HCT116 (cell line): ENCODE measurements at regions not wholly inside any gene's neighbourhood (a gene's known extent, or its start where the extent isn't known, plus 50 kb on each side); places are given as distances from the start of the nearest gene placed in this dataset.

ENCODE experiments used
- ATAC-seq: fragments of 200-7000 bp; cut with Tn5 transposase; 2 replicates; pipeline ENCODE4 v1.9.1; 2020; ENCODE audit warnings: mild to moderate bottlenecking, moderate library complexity
- BruUV-seq: library from RNA; stranded (reverse); fragments of 400-500 nt; replicated peaks from 2 replicates; lab custom pipeline; 2021; lab: Mats Ljungman, UMichigan
- CTCF ChIA-PET: fragments of 300-600 bp; sonication (Branson Sonifier 250); formaldehyde crosslinking; loops from one replicate; lab custom pipeline; 2021; ENCODE audit warnings: antibody characterized with exemption; lab: Charles Lee
- POLR2A ChIA-PET: fragments of 300-600, 350-600 bp; sonication (Branson Sonifier 250); formaldehyde crosslinking; loops from one replicate; lab custom pipeline; 2021; ENCODE audit warnings: antibody characterized with exemption; lab: Charles Lee
- RAD21 ChIA-PET, 2 experiments: fragments of 300-600 bp; sonication (Branson Sonifier 250); formaldehyde crosslinking; loops; one replicate each; lab custom pipeline; 2023; ENCODE audit warnings: low total read pairs in 2 of 2; ENCODE audit not compliant: uncharacterized antibody in 2 of 2, unreplicated experiment in 2 of 2, low non-redundant PET in 1 of 2; lab: Charles Lee
- DNase-seq: peaks from one replicate; pipeline ENCODE4 v3.0.0-alpha.2; 2010; ENCODE audit warnings: low read depth, low spot score
- H2AFZ ChIP-seq: fragments of 200-600 bp; shearing (Covaris generic), sonication (generic); 2 replicates; pipeline ENCODE4 v1.6.1; 2017; ENCODE audit warnings: low read depth, mixed run types, mixed read lengths, antibody characterized with exemption, low read length; ENCODE audit not compliant: poor library complexity, severe bottlenecking
- H3K27ac ChIP-seq: 2 replicates; pipeline ENCODE4 v1.5.1; 2012; ENCODE audit warnings: low read depth, low read length
- H3K27me3 ChIP-seq: fragments of 200-600 bp; sonication (generic); 2 replicates; pipeline ENCODE4 v1.6.1; 2016; ENCODE audit warnings: mixed run types, low read length, mixed read lengths; ENCODE audit not compliant: insufficient read depth
- H3K36me3 ChIP-seq, 2 experiments: fragments of 200-500 bp in 1 of 2; fragments of 200-600 bp in 1 of 2; sonication (Bioruptor generic) in 1 of 2; sonication (generic) in 1 of 2; 2 replicates each; pipeline versions ENCODE4 v1.5.1 to v1.6.1; 2014 to 2016; ENCODE audit warnings: low read length in 2 of 2, inconsistent platforms in 1 of 2, mixed read lengths in 1 of 2, mixed run types in 1 of 2; ENCODE audit not compliant: insufficient read depth in 2 of 2, control insufficient read depth in 1 of 2
- H3K4me1 ChIP-seq, 2 experiments: fragments of 200-600 bp in 1 of 2; sonication (generic) in 1 of 2; 2 replicates each; pipeline versions ENCODE4 v1.5.1 to v1.6.1; 2012 to 2017; ENCODE audit warnings: low read length in 2 of 2, inconsistent platforms in 1 of 2, mild to moderate bottlenecking in 1 of 2, mixed read lengths in 1 of 2, mixed run types in 1 of 2, moderate library complexity in 1 of 2; ENCODE audit not compliant: insufficient read depth in 2 of 2, control insufficient read depth in 1 of 2
- H3K4me2 ChIP-seq: fragments of 200-600 bp; sonication (generic); 2 replicates; pipeline ENCODE4 v1.6.1; 2017; ENCODE audit warnings: mixed run types, low read length, mixed read lengths
- H3K4me3 ChIP-seq, 2 experiments: fragments of 200-600 bp in 1 of 2; sonication (generic) in 1 of 2; replicated peaks in 1 of 2; 2 replicates each; pipeline ENCODE4 v1.5.1; 2011 to 2016; ENCODE audit warnings: low read length in 2 of 2, control low read depth in 1 of 2, low read depth in 1 of 2, mild to moderate bottlenecking in 1 of 2, mixed read lengths in 1 of 2, mixed run types in 1 of 2
- H3K79me2 ChIP-seq: fragments of 200-600 bp; sonication (generic); 2 replicates; pipeline ENCODE4 v1.6.1; 2017; ENCODE audit warnings: mild to moderate bottlenecking, mixed run types, low read length, moderate library complexity, mixed read lengths; ENCODE audit not compliant: insufficient read depth
- H3K9ac ChIP-seq: fragments of 200-600 bp; sonication (generic); 2 replicates; pipeline ENCODE4 v1.6.1; 2016; ENCODE audit warnings: low read length, mixed read lengths
- H3K9me2 ChIP-seq: fragments of 200-600 bp; sonication (generic), shearing (Covaris generic); 2 replicates; pipeline ENCODE4 v1.6.1; 2017; ENCODE audit warnings: mixed run types, mild to moderate bottlenecking, moderate library complexity; ENCODE audit not compliant: insufficient read depth
- H3K9me3 ChIP-seq, 2 experiments: fragments of 200-500 bp in 1 of 2; fragments of 200-600 bp in 1 of 2; sonication (Bioruptor generic) in 1 of 2; sonication (generic) in 1 of 2; 2 replicates each; pipeline ENCODE4 v1.6.1; 2014 to 2017; ENCODE audit warnings: low read length in 2 of 2, mixed read lengths in 2 of 2, inconsistent platforms in 1 of 2, low read depth in 1 of 2, mild to moderate bottlenecking in 1 of 2, mixed run types in 1 of 2, moderate library complexity in 1 of 2; ENCODE audit not compliant: control insufficient read depth in 1 of 2, insufficient read depth in 1 of 2
- H4K20me1 ChIP-seq: fragments of 200-600 bp; sonication (generic), shearing (Covaris generic); 2 replicates; pipeline ENCODE4 v1.6.1; 2017; ENCODE audit warnings: mixed run types, mild to moderate bottlenecking, moderate library complexity; ENCODE audit not compliant: insufficient read depth
- CBX3 ChIP-seq: IDR thresholded peaks from 2 replicates; pipeline ENCODE4 v1.6.1; 2012; ENCODE audit warnings: low read depth
- CEBPB ChIP-seq: IDR thresholded peaks from 2 replicates; pipeline ENCODE4 v1.6.1; 2012; ENCODE audit warnings: low read depth
- EGR1 ChIP-seq: IDR thresholded peaks from 2 replicates; pipeline ENCODE4 v1.6.1; 2012; ENCODE audit warnings: low read depth
- ELF1 ChIP-seq: IDR thresholded peaks from 2 replicates; pipeline ENCODE4 v1.6.1; 2012; ENCODE audit warnings: low read depth, borderline replicate concordance
- EZH2 ChIP-seq: fragments of 200-600 bp; sonication (generic); IDR thresholded peaks from 2 replicates; pipeline ENCODE4 v1.6.1; 2017; ENCODE audit warnings: antibody characterized with exemption, mixed run types
- EZH2phosphoT487 ChIP-seq: fragments of 200-600 bp; IDR thresholded peaks from 2 replicates; pipeline ENCODE4 v1.6.1; 2018; ENCODE audit warnings: antibody characterized with exemption, borderline replicate concordance
- FOSL1 ChIP-seq: IDR thresholded peaks from 2 replicates; pipeline ENCODE4 v1.6.1; 2012; ENCODE audit warnings: low read depth
- JUND ChIP-seq: IDR thresholded peaks from 2 replicates; pipeline ENCODE4 v1.6.1; 2012
- MAX ChIP-seq: IDR thresholded peaks from 2 replicates; pipeline ENCODE4 v1.6.1; 2012
- POLR2A ChIP-seq: IDR thresholded peaks from 2 replicates; pipeline ENCODE4 v1.7.0; 2011; ENCODE audit warnings: borderline replicate concordance; ENCODE audit not compliant: insufficient read depth, insufficient read length; ENCODE audit errors: extremely low read depth
- POLR2AphosphoS5 ChIP-seq: IDR thresholded peaks from 2 replicates; pipeline ENCODE4 v1.6.1; 2011; ENCODE audit warnings: mild to moderate bottlenecking, low read depth, low read length, moderate library complexity
- RAD21 ChIP-seq: IDR thresholded peaks from 2 replicates; pipeline ENCODE4 v1.6.1; 2012; ENCODE audit warnings: low read depth, mild to moderate bottlenecking
- SIN3A ChIP-seq: IDR thresholded peaks from 2 replicates; pipeline ENCODE4 v1.6.1; 2012; ENCODE audit warnings: low read depth
- SP1 ChIP-seq: IDR thresholded peaks from 2 replicates; pipeline ENCODE4 v1.6.1; 2012; ENCODE audit warnings: low read depth
- SRF ChIP-seq: IDR thresholded peaks from 2 replicates; pipeline ENCODE4 v1.6.1; 2012; ENCODE audit warnings: low read depth
- TCF7L2 ChIP-seq: IDR thresholded peaks from 2 replicates; pipeline ENCODE4 v1.7.0; 2011; ENCODE audit warnings: borderline replicate concordance, inconsistent platforms; ENCODE audit not compliant: insufficient read depth, insufficient read length; ENCODE audit errors: extremely low read depth
- YY1 ChIP-seq: IDR thresholded peaks from 2 replicates; pipeline ENCODE4 v1.6.1; 2011; ENCODE audit warnings: low read length, low read depth, moderate library complexity, mild to moderate bottlenecking; ENCODE audit not compliant: insufficient replicate concordance; ENCODE audit errors: extremely low read depth
- intact Hi-C: fragments of 100-400 bp; cut with micrococcal nuclease; formaldehyde crosslinking; loops from 2 replicates; pipeline ENCODE4 v1.10.0; 2022
- TF ChIP-seq, protein P1 (sequence below): IDR thresholded peaks from 2 replicates; pipeline ENCODE4 v1.6.1; 2012
- TF ChIP-seq, protein P2 (sequence below), 3 experiments: fragments of 200-600 bp in 1 of 3; sonication (generic) in 1 of 3; IDR thresholded peaks in 2 of 3; conservative IDR thresholded peaks in 1 of 3; 2 replicates each; pipeline ENCODE4 v1.5.1; 2012 to 2017; ENCODE audit warnings: low read depth in 2 of 3, low read length in 2 of 3, antibody characterized with exemption in 1 of 3, borderline replicate concordance in 1 of 3, control low read depth in 1 of 3, mild to moderate bottlenecking in 1 of 3, mixed read lengths in 1 of 3, mixed run types in 1 of 3, moderate library complexity in 1 of 3; ENCODE audit not compliant: insufficient read depth in 1 of 3
- TF ChIP-seq, protein P3 (sequence below): IDR thresholded peaks from 2 replicates; pipeline ENCODE4 v1.6.1; 2011; ENCODE audit warnings: mild to moderate bottlenecking, low read length, moderate library complexity; ENCODE audit not compliant: insufficient replicate concordance; ENCODE audit errors: extremely low read depth

GRCh38 chr18:59085126-59085794 lies 54.4 kb upstream of the SEC11C start:
- TF ChIP-seq POLR2A (no peak), ELF1 (no peak), SP1 (no peak), POLR2AphosphoS5 (no peak), EZH2 (no peak), FOSL1 (no peak), EZH2phosphoT487 (no peak), EGR1 (no peak), SIN3A (no peak), CBX3 (no peak), MAX (no peak), SRF (no peak), RAD21 (no peak), TCF7L2 (no peak), JUND (no peak), CEBPB (no peak), YY1 (no peak)
- TF ChIP-seq, protein P1, sequence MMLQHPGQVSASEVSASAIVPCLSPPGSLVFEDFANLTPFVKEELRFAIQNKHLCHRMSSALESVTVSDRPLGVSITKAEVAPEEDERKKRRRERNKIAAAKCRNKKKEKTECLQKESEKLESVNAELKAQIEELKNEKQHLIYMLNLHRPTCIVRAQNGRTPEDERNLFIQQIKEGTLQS = no peak
- TF ChIP-seq, protein P2, sequence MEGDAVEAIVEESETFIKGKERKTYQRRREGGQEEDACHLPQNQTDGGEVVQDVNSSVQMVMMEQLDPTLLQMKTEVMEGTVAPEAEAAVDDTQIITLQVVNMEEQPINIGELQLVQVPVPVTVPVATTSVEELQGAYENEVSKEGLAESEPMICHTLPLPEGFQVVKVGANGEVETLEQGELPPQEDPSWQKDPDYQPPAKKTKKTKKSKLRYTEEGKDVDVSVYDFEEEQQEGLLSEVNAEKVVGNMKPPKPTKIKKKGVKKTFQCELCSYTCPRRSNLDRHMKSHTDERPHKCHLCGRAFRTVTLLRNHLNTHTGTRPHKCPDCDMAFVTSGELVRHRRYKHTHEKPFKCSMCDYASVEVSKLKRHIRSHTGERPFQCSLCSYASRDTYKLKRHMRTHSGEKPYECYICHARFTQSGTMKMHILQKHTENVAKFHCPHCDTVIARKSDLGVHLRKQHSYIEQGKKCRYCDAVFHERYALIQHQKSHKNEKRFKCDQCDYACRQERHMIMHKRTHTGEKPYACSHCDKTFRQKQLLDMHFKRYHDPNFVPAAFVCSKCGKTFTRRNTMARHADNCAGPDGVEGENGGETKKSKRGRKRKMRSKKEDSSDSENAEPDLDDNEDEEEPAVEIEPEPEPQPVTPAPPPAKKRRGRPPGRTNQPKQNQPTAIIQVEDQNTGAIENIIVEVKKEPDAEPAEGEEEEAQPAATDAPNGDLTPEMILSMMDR (IDR thresholded peaks at IDR 0.05 in 2 of 3, conservative IDR thresholded peaks at IDR 0.05 in 1 of 3; ENCODE audit: borderline replicate concordance in 1 of 3, insufficient read depth in 1 of 3, low read depth in 2 of 3, low read length in 2 of 3) = no peak
- TF ChIP-seq, protein P3, sequence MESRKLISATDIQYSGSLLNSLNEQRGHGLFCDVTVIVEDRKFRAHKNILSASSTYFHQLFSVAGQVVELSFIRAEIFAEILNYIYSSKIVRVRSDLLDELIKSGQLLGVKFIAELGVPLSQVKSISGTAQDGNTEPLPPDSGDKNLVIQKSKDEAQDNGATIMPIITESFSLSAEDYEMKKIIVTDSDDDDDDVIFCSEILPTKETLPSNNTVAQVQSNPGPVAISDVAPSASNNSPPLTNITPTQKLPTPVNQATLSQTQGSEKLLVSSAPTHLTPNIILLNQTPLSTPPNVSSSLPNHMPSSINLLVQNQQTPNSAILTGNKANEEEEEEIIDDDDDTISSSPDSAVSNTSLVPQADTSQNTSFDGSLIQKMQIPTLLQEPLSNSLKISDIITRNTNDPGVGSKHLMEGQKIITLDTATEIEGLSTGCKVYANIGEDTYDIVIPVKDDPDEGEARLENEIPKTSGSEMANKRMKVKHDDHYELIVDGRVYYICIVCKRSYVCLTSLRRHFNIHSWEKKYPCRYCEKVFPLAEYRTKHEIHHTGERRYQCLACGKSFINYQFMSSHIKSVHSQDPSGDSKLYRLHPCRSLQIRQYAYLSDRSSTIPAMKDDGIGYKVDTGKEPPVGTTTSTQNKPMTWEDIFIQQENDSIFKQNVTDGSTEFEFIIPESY = no peak
- Histone ChIP-seq H3K9me3 (no peaks in the 10 kb centered on the region), H2AFZ (no peak overlapping the region), H3K9ac (no peak overlapping the region), H3K79me2 (no peaks in the 10 kb centered on the region), H3K4me3 (no peak overlapping the region), H3K4me1 (no peaks in the 10 kb centered on the region), H3K4me2 (no peak overlapping the region), H3K9me2 (no peaks in the 10 kb centered on the region), H4K20me1 (no peaks in the 10 kb centered on the region), H3K36me3 (no peaks in the 10 kb centered on the region), H3K27ac (no peak overlapping the region), H3K27me3 (peaks cover 4% of the 10 kb centered on the region)
- DNase-seq (no peak), ATAC-seq (no peak)
- ChIA-PET CTCF (interaction anchor here (1.3 to 3.6 kb wide), 8 partner anchors 12 to 739 kb away, joined by 3 to 31 read pairs (median 6); no protein-coding TSS in a partner anchor), RAD21 (no interaction called here), POLR2A (no interaction called here)
- intact Hi-C loops = loop anchor here (2.0 to 10.0 kb wide), 2 partner anchors 318 to 740 kb away; no protein-coding TSS in a partner anchor
- BruUV-seq = no TSS peak
